VCaP (cell line): ENCODE measurements at regions not wholly inside any gene's neighbourhood (a gene's known extent, or its start where the extent isn't known, plus 50 kb on each side); places are given as distances from the start of the nearest gene placed in this dataset.

Experiments
- H3K27ac ChIP-seq: fragments of 450-650 bp; 2 replicates; pipeline ENCODE4 v1.5.1; 2017
- CTCF ChIP-seq: fragments of 450-650 bp; conservative IDR thresholded peaks from 2 replicates; pipeline ENCODE4 v1.5.1; 2017; ENCODE audit warnings: mild to moderate bottlenecking, moderate library complexity

- no peak for TF ChIP-seq CTCF
- no peak overlapping the region for H3K27ac ChIP-seq
These were observed 1504.6 kb downstream of the EFNB2 start for GRCh38 chr13:105030851-105031250.

GRCh38 chr13:105019073-105019472 is 1516.4 kb downstream of the EFNB2 start:
- no peak overlapping the region for H3K27ac ChIP-seq

GRCh38 chr13:105016266-105016665 is 1519.2 kb downstream of the EFNB2 start:
- no peak overlapping the region for H3K27ac ChIP-seq
- TF ChIP-seq CTCF, result no peak

More at GRCh38 chr13:105019073-105019472, 1516.4 kb downstream of the EFNB2 start:
- TF ChIP-seq CTCF, result no peak

GRCh38 chr13:105008604-105009003 is 1526.9 kb downstream of the EFNB2 start:
- no peak overlapping the region for H3K27ac ChIP-seq
- TF ChIP-seq CTCF, result no peak

GRCh38 chr13:105007166-105007808 is 1528.2 kb downstream of the EFNB2 start:
- TF ChIP-seq CTCF, result no peak
- H3K27ac ChIP-seq, result no peak overlapping the region

- TF ChIP-seq CTCF, result no peak
- no peak overlapping the region for H3K27ac ChIP-seq
These were observed 1539.4 kb downstream of the EFNB2 start for GRCh38 chr13:104996022-104996421.

- H3K27ac ChIP-seq, result no peak overlapping the region
- peak; percentile 48 for TF ChIP-seq CTCF
These were observed 1541.8 kb downstream of the EFNB2 start for GRCh38 chr13:104993708-104994107.
